Suprapubic skin (tissue), 4 donors: ENCODE measurements at regions not wholly inside any gene's neighbourhood (a gene's known extent, or its start where the extent isn't known, plus 50 kb on each side); places are given as distances from the start of the nearest gene placed in this dataset.

Source experiments
- POLR2A ChIP-seq, 2 donors: fragments of 450-650 bp; IDR thresholded peaks; one replicate each; pipeline ENCODE4 v1.6.1; 2017; ENCODE audit warnings: antibody characterized with exemption in 2 of 2, mild to moderate bottlenecking in 2 of 2, moderate library complexity in 2 of 2
- POLR2AphosphoS5 ChIP-seq, 3 donors: sonication (generic); formaldehyde crosslinking; IDR thresholded peaks; one replicate each; pipeline ENCODE4 v1.6.1; 2017; ENCODE audit warnings: antibody characterized with exemption in 3 of 3

GRCh38 chr2:34029073-34029472 lies 430.0 kb upstream of the FAM98A start:
- no peak for TF ChIP-seq POLR2A (IDR thresholded peaks at IDR 0.05)
- TF ChIP-seq POLR2AphosphoS5 (IDR thresholded peaks at IDR 0.05), result no peak
